ENCODE measurements at regions not wholly inside any gene's neighbourhood (a gene's known extent, or its start where the extent isn't known, plus 50 kb on each side); places are given as distances from the start of the nearest gene placed in this dataset.

DNA sequence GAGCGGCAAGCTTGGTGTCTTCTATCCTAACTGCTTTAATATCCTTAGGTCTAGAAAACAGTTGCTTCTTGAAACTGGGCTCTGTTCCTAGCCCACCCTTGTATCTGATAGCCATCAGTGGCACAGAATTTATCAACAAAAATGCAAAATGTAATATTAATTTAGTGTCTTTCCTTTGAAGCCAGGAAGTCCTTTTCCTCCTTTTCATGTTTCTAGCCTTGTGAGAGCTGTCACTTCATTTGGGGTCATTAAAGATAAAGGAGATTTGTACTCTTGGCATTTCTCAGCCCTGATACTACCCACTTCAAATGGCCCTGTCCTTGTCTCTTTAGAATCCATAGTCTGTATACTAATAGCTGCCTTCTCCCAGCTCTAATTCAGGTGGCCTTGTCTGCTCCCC, 111.0 kb downstream of the GAS1 start:
- TF ChIP-seq ZFP3 (CRISPR knock-in tag; IDR thresholded peaks at IDR 0.05) (no peak), GLIS3 (CRISPR knock-in tag; IDR thresholded peaks at IDR 0.05) (no peak)
- TF ChIP-seq, protein P1, sequence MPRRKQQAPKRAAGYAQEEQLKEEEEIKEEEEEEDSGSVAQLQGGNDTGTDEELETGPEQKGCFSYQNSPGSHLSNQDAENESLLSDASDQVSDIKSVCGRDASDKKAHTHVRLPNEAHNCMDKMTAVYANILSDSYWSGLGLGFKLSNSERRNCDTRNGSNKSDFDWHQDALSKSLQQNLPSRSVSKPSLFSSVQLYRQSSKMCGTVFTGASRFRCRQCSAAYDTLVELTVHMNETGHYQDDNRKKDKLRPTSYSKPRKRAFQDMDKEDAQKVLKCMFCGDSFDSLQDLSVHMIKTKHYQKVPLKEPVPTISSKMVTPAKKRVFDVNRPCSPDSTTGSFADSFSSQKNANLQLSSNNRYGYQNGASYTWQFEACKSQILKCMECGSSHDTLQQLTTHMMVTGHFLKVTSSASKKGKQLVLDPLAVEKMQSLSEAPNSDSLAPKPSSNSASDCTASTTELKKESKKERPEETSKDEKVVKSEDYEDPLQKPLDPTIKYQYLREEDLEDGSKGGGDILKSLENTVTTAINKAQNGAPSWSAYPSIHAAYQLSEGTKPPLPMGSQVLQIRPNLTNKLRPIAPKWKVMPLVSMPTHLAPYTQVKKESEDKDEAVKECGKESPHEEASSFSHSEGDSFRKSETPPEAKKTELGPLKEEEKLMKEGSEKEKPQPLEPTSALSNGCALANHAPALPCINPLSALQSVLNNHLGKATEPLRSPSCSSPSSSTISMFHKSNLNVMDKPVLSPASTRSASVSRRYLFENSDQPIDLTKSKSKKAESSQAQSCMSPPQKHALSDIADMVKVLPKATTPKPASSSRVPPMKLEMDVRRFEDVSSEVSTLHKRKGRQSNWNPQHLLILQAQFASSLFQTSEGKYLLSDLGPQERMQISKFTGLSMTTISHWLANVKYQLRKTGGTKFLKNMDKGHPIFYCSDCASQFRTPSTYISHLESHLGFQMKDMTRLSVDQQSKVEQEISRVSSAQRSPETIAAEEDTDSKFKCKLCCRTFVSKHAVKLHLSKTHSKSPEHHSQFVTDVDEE (CRISPR knock-in tag; IDR thresholded peaks at IDR 0.05) = no peak
